Keratinocyte (primary cell): ENCODE measurements at regions not wholly inside any gene's neighbourhood (a gene's known extent, or its start where the extent isn't known, plus 50 kb on each side); places are given as distances from the start of the nearest gene placed in this dataset.

ENCODE experiments used
- EZH2 ChIP-seq: IDR thresholded peaks from one replicate; pipeline ENCODE4 v1.6.1; 2012; ENCODE audit warnings: inconsistent platforms, mild to moderate bottlenecking, low read length, moderate library complexity
- TF ChIP-seq, protein P1 (sequence below), 3 experiments: IDR thresholded peaks in 1 of 3; conservative IDR thresholded peaks in 1 of 3; optimal IDR thresholded peaks in 1 of 3; 2 replicates in 2 of 3; 3 replicates in 1 of 3; pipeline versions ENCODE3 to v1.5.1; 2011; ENCODE audit warnings: low read length in 3 of 3, mild to moderate bottlenecking in 3 of 3, moderate library complexity in 2 of 3, control low read depth in 1 of 3, inconsistent platforms in 1 of 3; ENCODE audit not compliant: insufficient read depth in 2 of 3; ENCODE audit errors: extremely low read depth in 1 of 3

GRCh38 chr4:135032670-135033069, 831.1 kb upstream of the PABPC4L start:
- no peak for TF ChIP-seq EZH2
- TF ChIP-seq, protein P1, sequence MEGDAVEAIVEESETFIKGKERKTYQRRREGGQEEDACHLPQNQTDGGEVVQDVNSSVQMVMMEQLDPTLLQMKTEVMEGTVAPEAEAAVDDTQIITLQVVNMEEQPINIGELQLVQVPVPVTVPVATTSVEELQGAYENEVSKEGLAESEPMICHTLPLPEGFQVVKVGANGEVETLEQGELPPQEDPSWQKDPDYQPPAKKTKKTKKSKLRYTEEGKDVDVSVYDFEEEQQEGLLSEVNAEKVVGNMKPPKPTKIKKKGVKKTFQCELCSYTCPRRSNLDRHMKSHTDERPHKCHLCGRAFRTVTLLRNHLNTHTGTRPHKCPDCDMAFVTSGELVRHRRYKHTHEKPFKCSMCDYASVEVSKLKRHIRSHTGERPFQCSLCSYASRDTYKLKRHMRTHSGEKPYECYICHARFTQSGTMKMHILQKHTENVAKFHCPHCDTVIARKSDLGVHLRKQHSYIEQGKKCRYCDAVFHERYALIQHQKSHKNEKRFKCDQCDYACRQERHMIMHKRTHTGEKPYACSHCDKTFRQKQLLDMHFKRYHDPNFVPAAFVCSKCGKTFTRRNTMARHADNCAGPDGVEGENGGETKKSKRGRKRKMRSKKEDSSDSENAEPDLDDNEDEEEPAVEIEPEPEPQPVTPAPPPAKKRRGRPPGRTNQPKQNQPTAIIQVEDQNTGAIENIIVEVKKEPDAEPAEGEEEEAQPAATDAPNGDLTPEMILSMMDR (optimal IDR thresholded peaks at IDR 0.05 in 1 of 3, IDR thresholded peaks at IDR 0.05 in 1 of 3, conservative IDR thresholded peaks at IDR 0.05 in 1 of 3; ENCODE audit: extremely low read depth in 1 of 3, insufficient read depth in 2 of 3, low read length in 3 of 3), result no peak
